CD4-positive, CD25-positive, alpha-beta regulatory T cell (primary cell): ENCODE measurements at regions not wholly inside any gene's neighbourhood (a gene's known extent, or its start where the extent isn't known, plus 50 kb on each side); places are given as distances from the start of the nearest gene placed in this dataset.

Experiments used
- ATAC-seq, 2 donors: fragments of 150-1000 bp; cut with Tn5 transposase; one replicate each; pipeline ENCODE4 v1.10.0; 2021; ENCODE audit warnings: low read depth in 2 of 2, moderate number of reproducible peaks in 2 of 2, moderate library complexity in 1 of 2
- DNase-seq, 3 donors: peaks; one replicate each; pipeline versions ENCODE4 v3.0.0 to v3.0.0-alpha.2; 2012 to 2022; ENCODE audit warnings: mixed read lengths in 1 of 3
- H3K27ac ChIP-seq: one replicate; pipeline ENCODE4 v1.7.0; 2013; ENCODE audit warnings: mild to moderate bottlenecking, low read length; ENCODE audit not compliant: insufficient read depth, poor library complexity, severe bottlenecking
- H3K27me3 ChIP-seq: one replicate; pipeline ENCODE4 v1.7.0; 2013; ENCODE audit warnings: low read length; ENCODE audit not compliant: control insufficient read depth, insufficient read depth
- H3K36me3 ChIP-seq: one replicate; pipeline ENCODE4 v1.7.0; 2013; ENCODE audit warnings: mild to moderate bottlenecking, low read length, moderate library complexity; ENCODE audit not compliant: control insufficient read depth, insufficient read depth
- H3K4me1 ChIP-seq: 2 replicates; pipeline ENCODE4 v1.7.0; 2013; ENCODE audit warnings: mild to moderate bottlenecking, low read length; ENCODE audit not compliant: insufficient read depth, control insufficient read depth, poor library complexity, severe bottlenecking
- H3K4me3 ChIP-seq: one replicate; pipeline ENCODE4 v1.7.0; 2013; ENCODE audit warnings: low read depth, mild to moderate bottlenecking, low read length, moderate library complexity
- H3K9me3 ChIP-seq, 2 experiments: 1 replicate in 1 of 2; 2 replicates in 1 of 2; pipeline ENCODE4 v1.7.0; 2013; ENCODE audit warnings: low read length in 2 of 2, mild to moderate bottlenecking in 1 of 2, moderate library complexity in 1 of 2; ENCODE audit not compliant: control insufficient read depth in 2 of 2
- H3K27ac Mint-ChIP-seq, 3 donors: one replicate each; pipeline ENCODE4 v1.8.0; 2020 to 2022; ENCODE audit warnings: mild to moderate bottlenecking in 3 of 3, mixed read lengths in 3 of 3, moderate library complexity in 2 of 3
- H3K27me3 Mint-ChIP-seq: one replicate; pipeline ENCODE4 v1.8.0; 2022; ENCODE audit warnings: mild to moderate bottlenecking, mixed read lengths
- H3K36me3 Mint-ChIP-seq: one replicate; pipeline ENCODE4 v1.8.0; 2020; ENCODE audit warnings: mixed read lengths
- H3K4me1 Mint-ChIP-seq, 4 donors: one replicate each; pipeline ENCODE4 v1.8.0; 2020 to 2022; ENCODE audit warnings: mixed read lengths in 4 of 4, mild to moderate bottlenecking in 1 of 4
- H3K4me3 Mint-ChIP-seq, 4 donors: one replicate each; pipeline ENCODE4 v1.8.0; 2020 to 2022; ENCODE audit warnings: mild to moderate bottlenecking in 4 of 4, mixed read lengths in 4 of 4, moderate library complexity in 3 of 4
- H3K9me3 Mint-ChIP-seq, 7 donors: one replicate each; pipeline ENCODE4 v1.8.0; 2020 to 2022; ENCODE audit warnings: mixed read lengths in 7 of 7, mild to moderate bottlenecking in 3 of 7, moderate library complexity in 2 of 7

DNA sequence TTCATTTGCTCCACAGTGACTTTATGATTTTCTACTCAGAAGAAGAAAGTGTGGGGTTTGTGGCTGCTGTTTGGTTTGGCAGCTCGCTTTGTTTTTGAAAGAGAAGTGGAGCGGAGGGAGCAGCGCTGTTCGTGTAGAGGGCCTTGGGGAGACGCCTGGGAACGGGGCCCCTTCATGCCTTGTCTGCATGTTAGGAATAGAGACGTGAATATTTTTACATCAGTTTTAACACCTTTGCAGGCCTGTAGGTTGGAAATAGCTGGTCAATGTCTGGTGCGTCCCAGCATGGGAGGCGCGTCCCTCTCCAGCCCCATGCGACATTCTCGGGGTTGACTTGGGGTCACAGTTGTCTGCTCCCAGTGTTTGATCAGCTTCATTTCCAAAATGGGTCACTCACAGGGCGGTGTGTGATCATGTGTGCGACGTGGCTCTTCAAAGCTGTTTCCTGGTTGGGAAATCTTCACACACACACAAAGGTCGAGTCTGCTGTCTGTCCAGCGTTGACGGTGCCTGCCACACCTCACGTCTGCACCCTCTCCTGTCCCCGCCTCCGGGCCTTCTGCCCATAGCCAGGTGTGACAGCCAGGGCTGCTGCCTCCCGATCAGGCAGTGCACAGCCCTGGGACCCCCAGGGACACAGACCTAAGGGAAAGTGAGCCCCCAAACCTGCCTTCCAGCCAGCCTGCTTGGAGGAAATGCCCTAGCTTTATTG lies 149.2 kb downstream of the PSMG1 start:
- Histone ChIP-seq H3K4me1 (no peaks in the 10 kb centered on the region), H3K9me3 (no peaks in the 10 kb centered on the region), H3K27me3 (no peaks in the 10 kb centered on the region), H3K27ac (no peak overlapping the region), H3K4me3 (no peak overlapping the region), H3K36me3 (no peaks in the 10 kb centered on the region)
- no peak overlapping the region for H3K27ac Mint-ChIP-seq
- H3K4me3 Mint-ChIP-seq: no peak overlapping the region
- no peaks in the 10 kb centered on the region for H3K4me1 Mint-ChIP-seq
- DNase-seq: no peak
- ATAC-seq: no peak
- peaks cover 0 to 1% (median 0%) of the 10 kb centered on the region in 7 donors for H3K9me3 Mint-ChIP-seq
- peaks cover 17% of the 10 kb centered on the region for H3K27me3 Mint-ChIP-seq
- no peaks in the 10 kb centered on the region for H3K36me3 Mint-ChIP-seq

DNA sequence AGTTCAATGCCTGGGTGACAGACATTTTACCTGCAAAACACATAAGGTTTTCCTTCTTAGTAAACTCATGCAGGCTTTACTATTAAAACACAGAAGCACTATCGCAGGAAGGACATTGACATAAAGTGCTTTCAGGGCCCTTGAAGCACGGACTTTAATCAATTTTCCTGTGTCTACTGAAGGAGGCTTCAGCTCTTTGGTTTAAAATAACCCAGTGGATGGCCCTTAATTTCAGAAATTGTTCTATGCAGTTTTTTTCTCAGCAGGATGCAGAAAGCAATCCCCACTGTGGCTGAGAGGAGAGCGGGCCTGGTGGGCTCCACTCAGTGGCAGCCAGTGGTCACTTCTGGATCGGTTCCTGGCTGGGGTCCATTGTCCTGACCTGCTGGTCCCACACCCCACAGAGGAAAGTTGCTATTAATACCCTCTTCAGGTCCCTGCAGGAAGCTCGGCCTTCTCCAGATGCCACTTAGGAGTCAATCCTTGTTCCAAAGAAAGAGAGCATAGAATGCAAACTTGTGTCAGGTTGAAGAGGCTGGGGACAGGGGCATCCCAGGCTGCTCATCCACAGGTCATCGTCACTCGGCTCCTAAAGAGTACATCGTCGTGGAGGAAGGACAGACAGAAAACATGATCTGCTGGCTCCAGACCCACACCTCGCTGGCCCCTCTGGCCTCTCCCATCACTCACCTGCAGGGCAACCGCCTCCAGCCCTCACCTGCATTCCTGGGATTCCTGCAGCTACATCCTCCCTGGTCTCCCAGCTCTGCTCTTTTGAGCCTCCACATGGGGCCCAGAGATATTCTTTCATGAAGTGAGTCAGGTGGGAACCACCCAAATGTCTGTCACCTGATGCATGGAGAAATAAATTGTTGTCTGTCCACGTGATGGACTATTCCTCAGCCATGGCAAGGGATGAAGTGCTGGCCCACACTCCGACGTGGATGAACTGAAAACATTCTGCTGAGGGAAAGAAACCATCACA lies 153.1 kb downstream of the PSMG1 start:
- H3K9me3 ChIP-seq: no peaks in the 10 kb centered on the region
- H3K36me3 ChIP-seq: no peaks in the 10 kb centered on the region
- no peak for DNase-seq
- no peaks in the 10 kb centered on the region for H3K36me3 Mint-ChIP-seq
- no peak overlapping the region for H3K4me3 ChIP-seq
- H3K4me1 Mint-ChIP-seq: no peaks in the 10 kb centered on the region
- peaks cover 11% of the 10 kb centered on the region for H3K27me3 Mint-ChIP-seq
- H3K27me3 ChIP-seq: no peaks in the 10 kb centered on the region
- ATAC-seq: no peak
- H3K27ac ChIP-seq: no peak overlapping the region
- H3K4me1 ChIP-seq: no peaks in the 10 kb centered on the region
- H3K4me3 Mint-ChIP-seq: no peak overlapping the region
- peaks cover 0 to 11% (median 1%) of the 10 kb centered on the region in 7 donors for H3K9me3 Mint-ChIP-seq
- no peak overlapping the region for H3K27ac Mint-ChIP-seq

DNA sequence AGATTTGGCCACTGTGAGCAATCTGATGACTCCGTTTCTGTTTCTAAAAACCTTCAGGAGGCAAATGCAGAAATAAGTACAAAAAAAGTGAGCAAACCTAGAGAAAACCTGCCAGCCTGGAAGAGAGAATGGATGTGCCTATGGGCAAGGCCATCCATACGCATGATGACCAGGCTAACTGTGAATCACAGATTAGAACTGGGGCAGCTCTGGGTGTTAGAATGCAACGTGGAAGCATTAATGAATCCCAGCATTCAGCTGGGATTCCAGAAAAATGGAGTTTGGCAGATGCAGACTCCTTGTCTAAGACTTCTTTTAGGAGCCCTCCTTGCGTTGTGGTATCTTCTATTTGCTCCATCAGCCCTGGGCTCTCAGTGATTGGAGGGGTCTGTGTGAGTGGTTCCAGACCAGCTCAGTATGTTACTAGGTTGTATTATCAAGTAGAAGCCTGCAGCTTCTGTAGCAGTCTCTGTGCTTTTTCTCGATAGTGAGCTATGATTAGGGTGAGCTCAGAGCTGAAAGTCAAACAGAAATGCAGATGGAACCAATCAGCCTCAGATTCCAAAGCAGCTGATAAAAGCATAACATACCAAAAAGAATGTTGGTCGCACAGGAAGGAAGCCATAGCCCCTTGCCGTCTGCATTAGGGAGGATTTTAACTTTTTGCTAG lies 154.0 kb downstream of the PSMG1 start:
- H3K4me3 Mint-ChIP-seq: no peak overlapping the region

DNA sequence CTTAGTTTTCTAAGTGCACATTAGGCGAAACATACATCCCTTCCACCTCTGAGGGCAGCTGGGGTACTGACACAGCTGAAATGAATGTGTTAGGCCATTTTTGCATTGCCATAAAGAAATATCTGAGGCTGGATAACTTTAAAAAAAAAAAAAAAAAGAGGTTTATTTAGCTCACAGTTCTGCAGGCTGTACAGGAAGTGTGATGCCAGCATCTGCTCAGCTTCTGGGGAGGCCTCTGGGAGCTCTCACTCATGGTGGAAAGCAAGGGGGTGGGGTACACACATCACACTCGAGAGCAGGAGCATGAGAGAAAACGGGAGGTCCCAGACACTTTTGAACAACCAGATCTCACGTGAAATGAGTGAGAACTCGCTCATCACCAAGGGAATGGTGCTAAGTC lies 158.1 kb downstream of the PSMG1 start:
- H3K27ac Mint-ChIP-seq: no peak overlapping the region
- H3K4me3 Mint-ChIP-seq: no peak overlapping the region
- H3K36me3 Mint-ChIP-seq: no peaks in the 10 kb centered on the region
- no peaks in the 10 kb centered on the region for H3K27me3 Mint-ChIP-seq
- DNase-seq (no peak), ATAC-seq (no peak)
- Histone ChIP-seq H3K27ac (no peak overlapping the region), H3K9me3 (no peaks in the 10 kb centered on the region), H3K27me3 (no peaks in the 10 kb centered on the region), H3K36me3 (no peaks in the 10 kb centered on the region), H3K4me1 (no peaks in the 10 kb centered on the region), H3K4me3 (no peak overlapping the region)
- H3K9me3 Mint-ChIP-seq: peaks cover 0 to 13% (median 3%) of the 10 kb centered on the region in 7 donors
- no peaks in the 10 kb centered on the region for H3K4me1 Mint-ChIP-seq

More for the DNA sequence above, 154.0 kb downstream of the PSMG1 start:
- Histone ChIP-seq H3K27me3 (no peaks in the 10 kb centered on the region), H3K4me3 (no peak overlapping the region), H3K36me3 (no peaks in the 10 kb centered on the region), H3K27ac (no peak overlapping the region), H3K9me3 (no peaks in the 10 kb centered on the region), H3K4me1 (no peaks in the 10 kb centered on the region)
- DNase-seq (no peak), ATAC-seq (no peak)
- Mint-ChIP-seq H3K36me3 (no peaks in the 10 kb centered on the region), H3K27me3 (peaks cover 6% of the 10 kb centered on the region), H3K9me3 (peaks cover 0 to 13% (median 1%) of the 10 kb centered on the region in 7 donors), H3K4me1 (no peaks in the 10 kb centered on the region), H3K27ac (no peak overlapping the region)

DNA sequence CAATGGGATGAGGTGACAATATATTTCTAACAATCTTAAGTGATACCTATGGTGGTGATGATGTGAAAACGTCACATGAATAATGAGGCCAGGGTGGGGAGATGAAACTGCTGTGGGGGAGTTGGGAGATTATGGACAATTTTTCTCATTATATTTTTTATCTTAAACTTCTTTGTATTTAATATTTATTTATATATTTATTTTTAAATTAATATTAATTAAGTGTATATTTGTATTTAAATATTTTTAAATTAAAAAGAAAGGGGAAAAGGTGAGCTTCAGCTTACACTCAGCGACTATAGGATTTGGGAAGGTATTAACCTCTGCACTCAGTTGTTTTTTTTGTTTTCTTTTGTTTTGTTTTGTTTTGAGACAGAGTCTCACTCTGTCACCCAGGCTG lies 158.7 kb downstream of the PSMG1 start:
- H3K27me3 ChIP-seq: no peaks in the 10 kb centered on the region

DNA sequence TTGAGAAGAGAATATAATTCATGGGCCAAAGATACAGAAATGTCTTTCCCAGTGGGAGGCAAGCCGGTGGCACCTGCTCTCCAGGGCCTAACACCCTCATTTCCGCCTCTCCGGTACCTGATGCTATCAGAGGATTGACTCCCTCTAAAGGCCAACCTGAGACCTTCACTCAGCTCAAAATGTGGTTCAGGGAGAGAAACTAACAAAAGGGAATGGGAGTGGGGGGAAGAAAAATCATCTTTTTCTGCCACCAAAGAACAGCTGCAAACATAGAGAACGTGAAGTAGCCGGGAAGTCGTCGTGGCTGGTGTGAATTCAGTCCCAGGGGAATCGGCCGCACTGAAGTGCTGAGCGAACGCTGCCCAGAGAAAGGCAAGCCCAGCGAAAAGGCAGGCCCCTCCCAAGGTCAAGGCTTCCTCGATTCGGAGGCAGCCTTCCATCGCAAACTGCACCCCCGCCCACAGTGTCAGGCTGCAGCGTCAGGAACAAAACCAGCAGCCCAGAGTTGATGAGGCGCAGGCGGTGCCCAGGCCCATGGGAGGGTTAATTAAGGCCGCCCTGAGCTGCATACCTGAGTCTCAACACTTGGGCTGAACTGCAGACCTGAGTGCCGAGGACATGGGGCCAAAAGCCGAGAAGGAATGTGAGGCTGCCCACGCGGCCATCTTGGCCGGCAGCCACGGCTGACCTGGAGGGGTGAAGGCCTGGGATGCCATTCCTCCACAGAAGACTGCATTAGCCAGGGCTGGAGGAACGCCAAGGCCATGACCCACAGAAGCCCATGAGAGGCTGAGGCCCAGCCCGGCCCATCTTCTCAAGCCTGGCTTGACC lies 160.2 kb downstream of the PSMG1 start:
- no peak overlapping the region for H3K27ac Mint-ChIP-seq
- H3K27ac ChIP-seq: no peak overlapping the region
- H3K36me3 Mint-ChIP-seq: no peaks in the 10 kb centered on the region

More for the DNA sequence above, 158.7 kb downstream of the PSMG1 start:
- Mint-ChIP-seq H3K27ac (no peak overlapping the region), H3K27me3 (no peaks in the 10 kb centered on the region), H3K4me3 (no peak overlapping the region), H3K9me3 (peaks cover 0 to 13% (median 3%) of the 10 kb centered on the region in 7 donors), H3K36me3 (no peaks in the 10 kb centered on the region), H3K4me1 (no peaks in the 10 kb centered on the region)
- no peaks in the 10 kb centered on the region for H3K4me1 ChIP-seq
- H3K9me3 ChIP-seq: no peaks in the 10 kb centered on the region
- H3K36me3 ChIP-seq: no peaks in the 10 kb centered on the region
- no peak overlapping the region for H3K27ac ChIP-seq
- DNase-seq: no peak
- no peak for ATAC-seq
- no peak overlapping the region for H3K4me3 ChIP-seq

DNA sequence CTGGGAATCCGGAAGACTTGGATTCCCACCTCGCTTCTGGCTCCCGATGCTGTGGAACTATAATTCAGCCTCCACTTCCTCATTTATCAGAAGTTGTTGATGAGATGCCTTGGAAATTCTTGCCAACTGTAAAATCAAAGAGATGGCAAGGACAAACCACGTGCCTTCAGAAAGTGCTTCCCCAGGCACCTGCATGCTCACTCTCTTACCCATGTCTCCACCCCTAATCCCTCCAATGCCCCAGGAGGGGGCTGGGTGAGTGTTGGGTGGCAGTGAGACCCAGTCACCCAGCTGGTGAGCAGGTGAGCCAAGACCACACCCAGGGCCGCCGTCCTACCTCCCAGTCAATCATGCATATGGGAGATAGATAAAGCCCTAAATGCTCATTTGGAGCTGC lies 160.8 kb downstream of the PSMG1 start:
- Histone ChIP-seq H3K9me3 (no peaks in the 10 kb centered on the region), H3K36me3 (no peaks in the 10 kb centered on the region), H3K27ac (no peak overlapping the region), H3K4me3 (no peak overlapping the region), H3K27me3 (no peaks in the 10 kb centered on the region), H3K4me1 (no peaks in the 10 kb centered on the region)
- Mint-ChIP-seq H3K36me3 (no peaks in the 10 kb centered on the region), H3K4me3 (no peak overlapping the region), H3K27me3 (peaks cover 4% of the 10 kb centered on the region), H3K4me1 (no peaks in the 10 kb centered on the region), H3K27ac (no peak overlapping the region), H3K9me3 (peaks cover 0 to 8% (median 0%) of the 10 kb centered on the region in 7 donors)
- DNase-seq (no peak), ATAC-seq (no peak)

More for the DNA sequence above, 160.2 kb downstream of the PSMG1 start:
- Mint-ChIP-seq H3K4me1 (no peaks in the 10 kb centered on the region), H3K4me3 (no peak overlapping the region), H3K9me3 (peaks cover 0 to 13% (median 3%) of the 10 kb centered on the region in 7 donors), H3K27me3 (peaks cover 4% of the 10 kb centered on the region)
- no peaks in the 10 kb centered on the region for H3K9me3 ChIP-seq
- DNase-seq (no peak), ATAC-seq (no peak)
- no peaks in the 10 kb centered on the region for H3K27me3 ChIP-seq
- H3K4me1 ChIP-seq: no peaks in the 10 kb centered on the region
- H3K36me3 ChIP-seq: no peaks in the 10 kb centered on the region
- H3K4me3 ChIP-seq: no peak overlapping the region
